ENCODE measurements at regions not wholly inside any gene's neighbourhood (a gene's known extent, or its start where the extent isn't known, plus 50 kb on each side); places are given as distances from the start of the nearest gene placed in this dataset.

- TF ChIP-seq CHD7 (IDR thresholded peaks at IDR 0.05; ENCODE audit: insufficient replicate concordance, low read length) (no peak), BCL11A (IDR thresholded peaks at IDR 0.05; ENCODE audit: low read depth in 2 of 2, low read length in 2 of 2) (no peak), BACH1 (IDR thresholded peaks at IDR 0.05; ENCODE audit: low read length) (no peak), POLR2AphosphoS5 (IDR thresholded peaks at IDR 0.05; ENCODE audit: low read depth, low read length) (no peak), ASH2L (IDR thresholded peaks at IDR 0.05; ENCODE audit: low read length) (no peak), CTBP2 (IDR thresholded peaks at IDR 0.05; ENCODE audit: borderline replicate concordance, insufficient read depth, insufficient read length, low read length) (no peak), EP300 (IDR thresholded peaks at IDR 0.05; ENCODE audit: borderline replicate concordance in 1 of 2, low read depth in 2 of 2, low read length in 2 of 2) (no peak), SP1 (IDR thresholded peaks at IDR 0.05; ENCODE audit: low read depth, low read length) (no peak), TCF12 (IDR thresholded peaks at IDR 0.05; ENCODE audit: low read depth, low read length) (no peak), CHD1 (IDR thresholded peaks at IDR 0.05; ENCODE audit: low read depth, low read length) (no peak), ATF2 (IDR thresholded peaks at IDR 0.05; ENCODE audit: low read length) (no peak)
These were observed 355.9 kb upstream of the RIOK2 start (continued) for GRCh38 chr5:97538912-97539311.

Measured in H1 (cell line).